NCI-H2081 treated with DMSO at 0.1 percent for 48 hours (cell line): ENCODE measurements at regions not wholly inside any gene's neighbourhood (a gene's known extent, or its start where the extent isn't known, plus 50 kb on each side); places are given as distances from the start of the nearest gene placed in this dataset.

Experiments
- DNase-seq: peaks from one replicate; lab custom pipeline; 2025; lab: John Stamatoyannopoulos, UW

- no peak for DNase-seq
Measured at GRCh38 chr15:46858150-46858549, 859.2 kb upstream of the SEMA6D start.

- DNase-seq = no peak
Measured at GRCh38 chr15:46861796-46862195, 855.5 kb upstream of the SEMA6D start.

- no peak for DNase-seq
Measured at GRCh38 chr15:46865155-46865554, 852.1 kb upstream of the SEMA6D start.

GRCh38 chr15:46872286-46872980, 844.9 kb upstream of the SEMA6D start:
- no peak for DNase-seq

GRCh38 chr15:46872981-46873330, 844.3 kb upstream of the SEMA6D start:
- no peak for DNase-seq

- DNase-seq = no peak
Measured at GRCh38 chr15:46879032-46879770, 838.1 kb upstream of the SEMA6D start.

GRCh38 chr15:46880791-46881190, 836.5 kb upstream of the SEMA6D start:
- no peak for DNase-seq

- no peak for DNase-seq
Measured at GRCh38 chr15:46892621-46893160, 824.6 kb upstream of the SEMA6D start.

GRCh38 chr15:46894644-46895043, 822.7 kb upstream of the SEMA6D start:
- no peak for DNase-seq

GRCh38 chr15:46897266-46897665, 820.0 kb upstream of the SEMA6D start:
- no peak for DNase-seq

GRCh38 chr15:46901001-46901400, 816.3 kb upstream of the SEMA6D start:
- DNase-seq = no peak

- no peak for DNase-seq
Measured at GRCh38 chr15:46917721-46918252, 799.5 kb upstream of the SEMA6D start.

GRCh38 chr15:46918462-46919140, 798.7 kb upstream of the SEMA6D start:
- no peak for DNase-seq

- DNase-seq = no peak
Measured at GRCh38 chr15:46921891-46922290, 795.4 kb upstream of the SEMA6D start.

- DNase-seq = no peak
Measured at GRCh38 chr15:46930426-46930825, 786.9 kb upstream of the SEMA6D start.

- no peak for DNase-seq
Measured at GRCh38 chr15:46933332-46933731, 784.0 kb upstream of the SEMA6D start.

GRCh38 chr15:46934851-46935250, 782.5 kb upstream of the SEMA6D start:
- DNase-seq = no peak

- no peak for DNase-seq
Measured at GRCh38 chr15:46938169-46938568, 779.1 kb upstream of the SEMA6D start.

- no peak for DNase-seq
Measured at GRCh38 chr15:46941241-46941640, 776.1 kb upstream of the SEMA6D start.

GRCh38 chr15:46946953-46947352, 770.4 kb upstream of the SEMA6D start:
- no peak for DNase-seq

GRCh38 chr15:46955576-46955975, 761.7 kb upstream of the SEMA6D start:
- DNase-seq = no peak

- DNase-seq = no peak
Measured at GRCh38 chr15:46956456-46956855, 760.8 kb upstream of the SEMA6D start.

GRCh38 chr15:46956881-46957280, 760.4 kb upstream of the SEMA6D start:
- DNase-seq = no peak
